GM12878 (cell line): ENCODE measurements at regions not wholly inside any gene's neighbourhood (a gene's known extent, or its start where the extent isn't known, plus 50 kb on each side); places are given as distances from the start of the nearest gene placed in this dataset.

Source experiments
- ATAC-seq: fragments of 200-7000 bp; cut with Tn5 transposase; 3 replicates; pipeline ENCODE4 v1.9.1; 2020; ENCODE audit warnings: mild to moderate bottlenecking, moderate library complexity
- BruUV-seq: library from RNA; stranded (reverse); fragments of 400-500 nt; replicated peaks from 2 replicates; lab custom pipeline; 2021; lab: Mats Ljungman, UMichigan
- CTCF ChIA-PET: fragments of 300-600 bp; sonication (Branson Sonifier 250); formaldehyde crosslinking; extraction: SDS; loops from one replicate; lab custom pipeline; 2021; ENCODE audit warnings: inconsistent platforms; lab: Yijun Ruan, JAX
- POLR2A ChIA-PET: fragments of 350-600 bp; formaldehyde crosslinking; extraction: SDS; loops from one replicate; lab custom pipeline; 2021; ENCODE audit warnings: inconsistent platforms; lab: Charles Lee
- RAD21 ChIA-PET: fragments of 300-600 bp; sonication (Branson Sonifier 250); formaldehyde crosslinking; loops from one replicate; lab custom pipeline; 2023; ENCODE audit warnings: antibody characterized with exemption; ENCODE audit not compliant: unreplicated experiment; lab: Charles Lee
- SMC1A ChIA-PET: fragments of 300-600 bp; sonication (Branson Sonifier 250); formaldehyde crosslinking; loops from one replicate; lab custom pipeline; 2023; ENCODE audit not compliant: unreplicated experiment, uncharacterized antibody; lab: Charles Lee
- DNase-seq: peaks from one replicate; pipeline ENCODE4 v3.0.0-alpha.2; 2011; ENCODE audit warnings: low read depth, low spot score
- FAIRE-seq: peaks from 3 replicates; lab custom pipeline; 2011; peaks lifted over from hg19 to GRCh38; lab: Jason Lieb, UNC
- H2AFZ ChIP-seq: 2 replicates; pipeline ENCODE4 v1.6.0; 2011; ENCODE audit warnings: low read depth, low read length, control low read depth; ENCODE audit not compliant: control insufficient read depth
- H3K27ac ChIP-seq: 2 replicates; pipeline ENCODE4 v1.5.1; 2011; ENCODE audit warnings: control low read depth; ENCODE audit not compliant: control insufficient read depth, insufficient read depth
- H3K27me3 ChIP-seq, 2 experiments: replicated peaks in 1 of 2; 2 replicates each; pipeline versions ENCODE4 v1.6.0 to v1.6.1; 2011; ENCODE audit warnings: low read length in 1 of 2; ENCODE audit not compliant: control insufficient read depth in 2 of 2, insufficient read depth in 2 of 2
- H3K36me3 ChIP-seq, 2 experiments: 2 replicates each; pipeline ENCODE4 v1.5.1; 2011; ENCODE audit warnings: low read length in 1 of 2; ENCODE audit not compliant: control insufficient read depth in 2 of 2, insufficient read depth in 2 of 2
- H3K4me1 ChIP-seq: 2 replicates; pipeline ENCODE4 v1.6.1; 2011; ENCODE audit warnings: mild to moderate bottlenecking, low read length, moderate library complexity, mixed read lengths; ENCODE audit not compliant: control insufficient read depth, insufficient read depth
- H3K4me2 ChIP-seq: 2 replicates; pipeline ENCODE4 v1.6.0; 2011; ENCODE audit warnings: control low read depth; ENCODE audit not compliant: control insufficient read depth, insufficient read depth
- H3K4me3 ChIP-seq: fragments of 200-600 bp; sonication (generic); 2 replicates; pipeline ENCODE4 v1.5.1; 2016
- H3K79me2 ChIP-seq: 2 replicates; pipeline ENCODE4 v1.6.0; 2011; ENCODE audit warnings: low read length; ENCODE audit not compliant: control insufficient read depth, insufficient read depth
- H3K9ac ChIP-seq: 2 replicates; pipeline ENCODE4 v1.8.0; 2011; ENCODE audit warnings: low read length, control low read depth, mixed read lengths; ENCODE audit not compliant: control insufficient read depth, insufficient read depth
- H3K9me3 ChIP-seq: replicated peaks from 3 replicates; pipeline ENCODE4 v1.5.1; 2011; ENCODE audit warnings: mild to moderate bottlenecking, low read length; ENCODE audit not compliant: control insufficient read depth, insufficient read depth
- H4K20me1 ChIP-seq: 2 replicates; pipeline ENCODE4 v1.6.0; 2011; ENCODE audit not compliant: control insufficient read depth, insufficient read depth
- BCL11A ChIP-seq: IDR thresholded peaks from 2 replicates; pipeline ENCODE4 v1.6.1; 2011; ENCODE audit warnings: low read depth, low read length
- BRCA1 ChIP-seq: IDR thresholded peaks from 2 replicates; pipeline ENCODE4 v1.6.1; 2011; ENCODE audit warnings: low read depth, low read length, improper control_type of control experiment
- CHD1 ChIP-seq: IDR thresholded peaks from 2 replicates; pipeline ENCODE4 v1.6.1; 2012; ENCODE audit warnings: low read depth, low read length, improper control_type of control experiment
- EED ChIP-seq: sonication (generic); IDR thresholded peaks from 2 replicates; pipeline ENCODE4 v1.6.1; 2016; ENCODE audit warnings: antibody characterized with exemption, low read depth
- FOXK2 ChIP-seq: fragments of 450-650 bp; IDR thresholded peaks from 2 replicates; pipeline ENCODE4 v1.6.1; 2017; ENCODE audit warnings: mild to moderate bottlenecking, moderate library complexity
- IKZF1 ChIP-seq: fragments of 450-650 bp; conservative IDR thresholded peaks from 2 replicates; pipeline ENCODE4 v1.6.1; 2017; ENCODE audit warnings: antibody characterized with exemption, mild to moderate bottlenecking
- KAT2A ChIP-seq: conservative IDR thresholded peaks from 2 replicates; pipeline ENCODE4 v1.6.1; 2011; ENCODE audit warnings: low read depth, low read length; ENCODE audit not compliant: control insufficient read depth
- NFIC ChIP-seq: IDR thresholded peaks from 2 replicates; pipeline ENCODE4 v1.6.1; 2012; ENCODE audit warnings: low read depth, mild to moderate bottlenecking, inconsistent platforms, low read length, moderate library complexity
- NFYA ChIP-seq: IDR thresholded peaks from 2 replicates; pipeline ENCODE4 v1.6.1; 2011; ENCODE audit warnings: low read depth, mild to moderate bottlenecking, low read length, improper control_type of control experiment, borderline replicate concordance
- PKNOX1 ChIP-seq: fragments of 450-650 bp; IDR thresholded peaks from 2 replicates; pipeline ENCODE4 v1.6.1; 2016; ENCODE audit warnings: mild to moderate bottlenecking
- RB1 ChIP-seq: fragments of 450-650 bp; formaldehyde crosslinking; IDR thresholded peaks from 2 replicates; pipeline ENCODE4 v1.6.1; 2017; ENCODE audit warnings: mild to moderate bottlenecking, borderline replicate concordance
- SMAD1 ChIP-seq: fragments of 450-650 bp; IDR thresholded peaks from 2 replicates; pipeline ENCODE4 v1.6.1; 2018; ENCODE audit warnings: mild to moderate bottlenecking, low read depth; ENCODE audit not compliant: partially characterized antibody
- SPI1 ChIP-seq: IDR thresholded peaks from 2 replicates; pipeline ENCODE4 v1.6.1; 2011; ENCODE audit warnings: low read depth, mild to moderate bottlenecking, low read length, moderate library complexity, borderline replicate concordance; ENCODE audit not compliant: insufficient read depth
- SRF ChIP-seq, 2 experiments: IDR thresholded peaks; 2 replicates each; pipeline ENCODE4 v1.6.1; 2011; ENCODE audit warnings: low read depth in 2 of 2, low read length in 2 of 2, mild to moderate bottlenecking in 1 of 2, moderate library complexity in 1 of 2
- TBL1XR1 ChIP-seq: IDR thresholded peaks from 2 replicates; pipeline ENCODE4 v1.6.1; 2012; ENCODE audit warnings: low read depth, low read length, improper control_type of control experiment
- WGBS: methylation state at CpG from one replicate; pipeline ENCODE4 v1.1.6; 2016; ENCODE audit warnings: low lambda C conversion rate; ENCODE audit not compliant: insufficient replicate concordance, insufficient coverage; ENCODE audit errors: missing lambda C conversion rate; 5-methylcytosine and 5-hydroxymethylcytosine counted together
- in situ Hi-C: fragments of 300-500 bp; cut with MboI; formaldehyde crosslinking; loops from 9 replicates; pipeline ENCODE4 v1.14.3; 2018; ENCODE audit warnings: mixed read lengths
- intact Hi-C: fragments of 100-400 bp; cut with micrococcal nuclease; formaldehyde crosslinking; loops from one replicate; pipeline ENCODE4 v1.14.2; 2022; ENCODE audit not compliant: unreplicated experiment
- TF ChIP-seq, protein P1 (sequence below): fragments of 450-650 bp; IDR thresholded peaks from 2 replicates; pipeline ENCODE4 v1.6.1; 2018; ENCODE audit warnings: borderline replicate concordance, mild to moderate bottlenecking; ENCODE audit not compliant: partially characterized antibody
- TF ChIP-seq, protein P2 (sequence below): fragments of 450-650 bp; IDR thresholded peaks from 2 replicates; pipeline ENCODE4 v1.6.1; 2018; ENCODE audit warnings: mild to moderate bottlenecking, low read depth, moderate library complexity; ENCODE audit not compliant: partially characterized antibody

DNA sequence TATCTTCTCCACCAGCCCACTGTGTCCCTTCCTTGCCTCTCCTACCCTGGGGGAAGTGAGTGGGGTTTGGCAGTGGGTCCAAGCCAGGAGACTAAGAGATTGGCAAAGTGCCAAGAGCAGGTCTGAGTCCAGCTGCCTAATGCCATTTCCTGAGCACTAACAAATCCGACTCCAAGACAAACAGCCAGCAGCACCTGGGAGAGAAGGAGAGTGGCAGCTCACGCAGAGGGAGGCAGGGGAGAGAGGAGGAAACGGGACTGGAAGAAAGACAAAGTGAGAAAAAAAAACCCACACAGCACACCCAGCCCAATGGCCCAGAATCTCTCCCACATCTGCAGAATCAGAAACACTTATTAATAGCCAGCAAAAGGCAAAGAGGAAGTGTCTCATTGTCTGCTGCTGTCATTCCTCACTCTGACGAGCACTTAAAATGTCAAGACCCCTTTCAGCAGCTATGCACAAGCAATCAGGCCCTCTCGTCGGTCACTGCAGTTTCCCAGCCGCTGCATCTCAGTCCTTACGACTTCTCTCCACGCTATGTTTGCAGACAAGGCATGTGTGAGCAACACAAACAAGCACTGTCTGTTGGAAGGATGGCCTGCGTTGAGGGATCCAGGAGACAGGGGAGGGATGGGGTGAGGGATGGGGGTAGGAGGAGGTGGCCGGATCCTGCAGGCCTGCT is 558.4 kb upstream of the CADM1 start:
- in situ Hi-C loops (no loop called here), intact Hi-C loops (no loop called here)
- ChIA-PET CTCF (no interaction called here), SMC1A (interaction anchor here (1.0 to 1.4 kb wide), 2 partner anchors 11 to 138 kb away, joined by 3 to 7 read pairs; no protein-coding TSS in a partner anchor), POLR2A (no interaction called here), RAD21 (interaction anchor here (1.8 kb wide), 1 partner anchor 10 kb away, joined by 10 read pairs; no protein-coding TSS in a partner anchor)
- H4K20me1 ChIP-seq = no peaks in the 10 kb centered on the region
- WGBS = 51% methylated on average over 11 of the region's 11 CpGs
- no peaks in the 10 kb centered on the region for H3K79me2 ChIP-seq
- no peaks in the 10 kb centered on the region for H3K36me3 ChIP-seq
- no peaks in the 10 kb centered on the region; the same call in 2 of the 3 replicates for H3K9me3 ChIP-seq
- no peak for FAIRE-seq
- peaks cover 29% of the 10 kb centered on the region for H3K4me1 ChIP-seq
- no TSS peak for BruUV-seq
- no peaks in the 10 kb centered on the region for H3K27me3 ChIP-seq
- H3K4me2 ChIP-seq = peak overlapping the region; percentile 54
- H3K27ac ChIP-seq = peak overlapping the region; percentile 14; the same call in 1 of the 2 replicates
- no peak for DNase-seq
- H3K9ac ChIP-seq = no peak overlapping the region
- peak; percentile 69 for ATAC-seq
- H3K4me3 ChIP-seq = no peak overlapping the region
- H2AFZ ChIP-seq = peak overlapping the region; percentile 41
- no peak for TF ChIP-seq RB1
- peak; percentile 44; the same call in 1 of the 2 replicates for TF ChIP-seq PKNOX1
- no peak for TF ChIP-seq BCL11A
- no peak for TF ChIP-seq SRF (IDR thresholded peaks at IDR 0.05; ENCODE audit: low read depth in 2 of 2, low read length in 2 of 2)
- peak; percentile 84 for TF ChIP-seq SPI1
- no peak for TF ChIP-seq CHD1
- TF ChIP-seq NFYA = no peak
- no peak for TF ChIP-seq KAT2A
- TF ChIP-seq TBL1XR1 = no peak
- TF ChIP-seq, protein P1, sequence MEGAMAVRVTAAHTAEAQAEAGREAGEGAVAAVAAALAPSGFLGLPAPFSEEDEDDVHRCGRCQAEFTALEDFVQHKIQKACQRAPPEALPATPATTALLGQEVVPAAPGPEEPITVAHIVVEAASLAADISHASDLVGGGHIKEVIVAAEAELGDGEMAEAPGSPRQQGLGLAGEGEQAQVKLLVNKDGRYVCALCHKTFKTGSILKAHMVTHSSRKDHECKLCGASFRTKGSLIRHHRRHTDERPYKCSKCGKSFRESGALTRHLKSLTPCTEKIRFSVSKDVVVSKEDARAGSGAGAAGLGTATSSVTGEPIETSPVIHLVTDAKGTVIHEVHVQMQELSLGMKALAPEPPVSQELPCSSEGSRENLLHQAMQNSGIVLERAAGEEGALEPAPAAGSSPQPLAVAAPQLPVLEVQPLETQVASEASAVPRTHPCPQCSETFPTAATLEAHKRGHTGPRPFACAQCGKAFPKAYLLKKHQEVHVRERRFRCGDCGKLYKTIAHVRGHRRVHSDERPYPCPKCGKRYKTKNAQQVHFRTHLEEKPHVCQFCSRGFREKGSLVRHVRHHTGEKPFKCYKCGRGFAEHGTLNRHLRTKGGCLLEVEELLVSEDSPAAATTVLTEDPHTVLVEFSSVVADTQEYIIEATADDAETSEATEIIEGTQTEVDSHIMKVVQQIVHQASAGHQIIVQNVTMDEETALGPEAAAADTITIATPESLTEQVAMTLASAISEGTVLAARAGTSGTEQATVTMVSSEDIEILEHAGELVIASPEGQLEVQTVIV = no peak
- TF ChIP-seq, protein P2, sequence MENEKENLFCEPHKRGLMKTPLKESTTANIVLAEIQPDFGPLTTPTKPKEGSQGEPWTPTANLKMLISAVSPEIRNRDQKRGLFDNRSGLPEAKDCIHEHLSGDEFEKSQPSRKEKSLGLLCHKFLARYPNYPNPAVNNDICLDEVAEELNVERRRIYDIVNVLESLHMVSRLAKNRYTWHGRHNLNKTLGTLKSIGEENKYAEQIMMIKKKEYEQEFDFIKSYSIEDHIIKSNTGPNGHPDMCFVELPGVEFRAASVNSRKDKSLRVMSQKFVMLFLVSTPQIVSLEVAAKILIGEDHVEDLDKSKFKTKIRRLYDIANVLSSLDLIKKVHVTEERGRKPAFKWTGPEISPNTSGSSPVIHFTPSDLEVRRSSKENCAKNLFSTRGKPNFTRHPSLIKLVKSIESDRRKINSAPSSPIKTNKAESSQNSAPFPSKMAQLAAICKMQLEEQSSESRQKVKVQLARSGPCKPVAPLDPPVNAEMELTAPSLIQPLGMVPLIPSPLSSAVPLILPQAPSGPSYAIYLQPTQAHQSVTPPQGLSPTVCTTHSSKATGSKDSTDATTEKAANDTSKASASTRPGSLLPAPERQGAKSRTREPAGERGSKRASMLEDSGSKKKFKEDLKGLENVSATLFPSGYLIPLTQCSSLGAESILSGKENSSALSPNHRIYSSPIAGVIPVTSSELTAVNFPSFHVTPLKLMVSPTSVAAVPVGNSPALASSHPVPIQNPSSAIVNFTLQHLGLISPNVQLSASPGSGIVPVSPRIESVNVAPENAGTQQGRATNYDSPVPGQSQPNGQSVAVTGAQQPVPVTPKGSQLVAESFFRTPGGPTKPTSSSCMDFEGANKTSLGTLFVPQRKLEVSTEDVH = no peak
- no peak for TF ChIP-seq FOXK2
- peak; percentile 94 for TF ChIP-seq SMAD1
- TF ChIP-seq NFIC = peak; percentile 26; the same call in 1 of the 2 replicates
- peak; percentile 57; the same call in 1 of the 2 replicates for TF ChIP-seq EED
- no peak for TF ChIP-seq BRCA1
- 0 out of 2 replicates have a peak, but pooled peaks have one; percentile 27 for TF ChIP-seq IKZF1
